ENCODE measurements at regions not wholly inside any gene's neighbourhood (a gene's known extent, or its start where the extent isn't known, plus 50 kb on each side); places are given as distances from the start of the nearest gene placed in this dataset.

GRCh38 chr4:133439830-133440229, 290.7 kb downstream of the PCDH10 start:
- no peak for TF ChIP-seq CTCF (IDR thresholded peaks at IDR 0.05)
- no peak for TF ChIP-seq POLR2AphosphoS5 (IDR thresholded peaks at IDR 0.05; ENCODE audit: low read depth, low read length)

Data from Panc1 (cell line).